Lung (tissue), 11 donors: ENCODE measurements at regions not wholly inside any gene's neighbourhood (a gene's known extent, or its start where the extent isn't known, plus 50 kb on each side); places are given as distances from the start of the nearest gene placed in this dataset.

Experiments
- ATAC-seq: fragments of 200-7000 bp; cut with Tn5 transposase; one replicate; pipeline ENCODE4 v1.9.1; 2020; ENCODE audit warnings: moderate number of reproducible peaks; ENCODE audit not compliant: insufficient read depth, low FRiP score
- DNase-seq, 3 donors: peaks; one replicate each; pipeline ENCODE4 v3.0.0-alpha.2; 2013 to 2017
- H3K27ac ChIP-seq, 2 donors: one replicate each; pipeline ENCODE4 v1.5.1; 2013; ENCODE audit warnings: mild to moderate bottlenecking in 2 of 2, moderate library complexity in 2 of 2, control low read depth in 1 of 2, inconsistent platforms in 1 of 2, low read depth in 1 of 2, low read length in 1 of 2
- H3K27me3 ChIP-seq, 3 donors: one replicate each; pipeline ENCODE4 v1.5.1; 2013; ENCODE audit warnings: low read length in 2 of 3; ENCODE audit not compliant: control insufficient read depth in 3 of 3, insufficient read depth in 3 of 3
- H3K36me3 ChIP-seq, 4 donors: one replicate each; pipeline ENCODE4 v1.5.1; 2013; ENCODE audit warnings: low read length in 4 of 4, mild to moderate bottlenecking in 1 of 4, moderate library complexity in 1 of 4; ENCODE audit not compliant: control insufficient read depth in 4 of 4, insufficient read depth in 4 of 4
- H3K4me1 ChIP-seq, 5 donors: one replicate each; pipeline ENCODE4 v1.5.1; 2013; ENCODE audit warnings: low read length in 5 of 5, mild to moderate bottlenecking in 2 of 5, moderate library complexity in 1 of 5; ENCODE audit not compliant: control insufficient read depth in 5 of 5, insufficient read depth in 5 of 5
- H3K4me3 ChIP-seq: one replicate; pipeline ENCODE4 v1.5.1; 2013; ENCODE audit warnings: mild to moderate bottlenecking, control low read depth, moderate library complexity
- H3K9ac ChIP-seq, 2 donors: one replicate each; pipeline ENCODE4 v1.5.1; 2013; ENCODE audit warnings: low read length in 2 of 2, control low read depth in 1 of 2; ENCODE audit not compliant: insufficient read depth in 1 of 2
- H3K9me3 ChIP-seq, 4 donors: one replicate each; pipeline ENCODE4 v1.5.1; 2013; ENCODE audit warnings: low read length in 3 of 4, mild to moderate bottlenecking in 1 of 4, moderate library complexity in 1 of 4; ENCODE audit not compliant: control insufficient read depth in 4 of 4, insufficient read depth in 3 of 4
- WGBS, 2 donors: extraction: QIAGEN DNeasy Blood & Tissue Kit; methylation state at CpG; one replicate each; pipeline ENCODE4 v1.1.7; 2013; 5-methylcytosine and 5-hydroxymethylcytosine counted together
- TF ChIP-seq, protein P1 (sequence below): IDR thresholded peaks from 2 replicates; pipeline ENCODE4 v1.5.1; 2012; ENCODE audit warnings: mild to moderate bottlenecking; ENCODE audit errors: control extremely low read depth, extremely low read depth
- donor health status: control.
- donor health status: control.
- donor health status: Bipolar disorder and iron deficiency.
- donor health status: healthy.
- donor health status: DM: yes; HTN: yes; CAD: no.

DNA sequence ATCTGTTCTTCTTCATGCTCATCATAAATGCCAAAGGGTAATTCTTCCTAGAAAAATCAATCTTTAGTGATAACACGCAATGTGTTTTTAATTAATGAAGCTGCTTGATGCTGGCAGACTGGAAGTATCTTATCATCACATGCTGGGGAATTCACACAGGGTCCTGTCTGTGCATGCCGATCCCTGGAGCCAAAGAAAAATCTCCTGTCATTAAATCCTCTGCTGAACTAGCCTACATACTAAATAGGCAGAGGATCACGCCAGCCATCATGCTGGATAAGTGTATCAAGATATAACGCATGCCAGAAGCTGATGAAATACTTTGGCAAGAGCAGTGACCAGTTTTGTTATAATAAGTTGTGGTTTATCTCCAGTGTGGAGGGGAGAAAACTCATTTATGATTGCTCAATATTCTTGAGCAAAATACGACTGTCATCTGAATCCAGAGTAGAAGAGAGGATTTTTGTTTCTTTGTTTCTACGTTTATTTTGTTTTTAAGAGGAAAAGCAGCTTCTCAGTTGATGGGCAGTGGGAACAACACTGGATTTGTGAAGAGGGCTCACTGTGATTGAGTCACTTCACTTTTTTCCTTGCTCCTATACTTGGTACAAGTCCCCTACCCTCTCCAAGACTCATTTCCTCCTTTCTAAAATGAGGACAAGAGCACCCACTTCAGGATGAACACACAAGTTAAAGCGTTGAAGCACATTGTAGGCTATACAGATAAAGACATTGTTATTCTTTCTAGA lies 649.1 kb downstream of the TNS3 start:
- H3K4me3 ChIP-seq, result no peak overlapping the region
- peaks cover 0 to 40% (median 13%) of the 10 kb centered on the region in 5 donors for H3K4me1 ChIP-seq
- no peaks in the 10 kb centered on the region for H3K27me3 ChIP-seq
- no peak overlapping the region for H3K9ac ChIP-seq
- TF ChIP-seq, protein P1, sequence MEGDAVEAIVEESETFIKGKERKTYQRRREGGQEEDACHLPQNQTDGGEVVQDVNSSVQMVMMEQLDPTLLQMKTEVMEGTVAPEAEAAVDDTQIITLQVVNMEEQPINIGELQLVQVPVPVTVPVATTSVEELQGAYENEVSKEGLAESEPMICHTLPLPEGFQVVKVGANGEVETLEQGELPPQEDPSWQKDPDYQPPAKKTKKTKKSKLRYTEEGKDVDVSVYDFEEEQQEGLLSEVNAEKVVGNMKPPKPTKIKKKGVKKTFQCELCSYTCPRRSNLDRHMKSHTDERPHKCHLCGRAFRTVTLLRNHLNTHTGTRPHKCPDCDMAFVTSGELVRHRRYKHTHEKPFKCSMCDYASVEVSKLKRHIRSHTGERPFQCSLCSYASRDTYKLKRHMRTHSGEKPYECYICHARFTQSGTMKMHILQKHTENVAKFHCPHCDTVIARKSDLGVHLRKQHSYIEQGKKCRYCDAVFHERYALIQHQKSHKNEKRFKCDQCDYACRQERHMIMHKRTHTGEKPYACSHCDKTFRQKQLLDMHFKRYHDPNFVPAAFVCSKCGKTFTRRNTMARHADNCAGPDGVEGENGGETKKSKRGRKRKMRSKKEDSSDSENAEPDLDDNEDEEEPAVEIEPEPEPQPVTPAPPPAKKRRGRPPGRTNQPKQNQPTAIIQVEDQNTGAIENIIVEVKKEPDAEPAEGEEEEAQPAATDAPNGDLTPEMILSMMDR, result no peak
- no peaks in the 10 kb centered on the region for H3K9me3 ChIP-seq
- ATAC-seq (peak; percentile 68), DNase-seq (peak; percentile 84 to 99 (median 98))
- H3K27ac ChIP-seq, result peak overlapping the region; percentile 17 to 33
- WGBS, 2 donors, result 35 to 53% methylated on average over 7 of the region's 7 CpGs
- no peaks in the 10 kb centered on the region for H3K36me3 ChIP-seq

DNA sequence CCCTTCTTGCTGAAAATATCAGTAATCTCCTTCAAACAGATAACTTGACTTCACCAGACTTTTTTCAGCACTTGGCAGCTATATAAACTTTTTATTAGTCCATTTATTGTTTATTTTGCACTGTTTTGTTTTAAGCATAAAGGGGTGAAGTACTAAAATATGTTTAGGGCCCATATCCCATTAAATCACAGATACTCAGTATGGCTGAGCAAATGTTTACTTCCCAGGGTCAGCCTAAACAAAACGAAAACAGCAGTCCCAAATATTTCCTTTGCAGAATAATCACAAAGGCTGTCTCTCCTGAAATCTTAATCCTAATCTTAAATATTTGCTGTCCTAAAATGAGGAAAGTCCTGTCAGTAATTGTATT lies 649.6 kb downstream of the TNS3 start:
- WGBS, 2 donors, result 32 to 63% methylated on average over 1 of the region's 1 CpG
- H3K4me1 ChIP-seq, result peaks cover 0 to 40% (median 13%) of the 10 kb centered on the region in 5 donors
- H3K36me3 ChIP-seq, result no peaks in the 10 kb centered on the region
- DNase-seq, result peak in 2 of 3 donors; percentile 87 to 90
- ATAC-seq, result no peak
- H3K4me3 ChIP-seq, result no peak overlapping the region
- no peaks in the 10 kb centered on the region for H3K27me3 ChIP-seq
- TF ChIP-seq, protein P1, result no peak
- H3K9me3 ChIP-seq, result no peaks in the 10 kb centered on the region
- no peak overlapping the region for H3K27ac ChIP-seq
- H3K9ac ChIP-seq, result no peak overlapping the region

DNA sequence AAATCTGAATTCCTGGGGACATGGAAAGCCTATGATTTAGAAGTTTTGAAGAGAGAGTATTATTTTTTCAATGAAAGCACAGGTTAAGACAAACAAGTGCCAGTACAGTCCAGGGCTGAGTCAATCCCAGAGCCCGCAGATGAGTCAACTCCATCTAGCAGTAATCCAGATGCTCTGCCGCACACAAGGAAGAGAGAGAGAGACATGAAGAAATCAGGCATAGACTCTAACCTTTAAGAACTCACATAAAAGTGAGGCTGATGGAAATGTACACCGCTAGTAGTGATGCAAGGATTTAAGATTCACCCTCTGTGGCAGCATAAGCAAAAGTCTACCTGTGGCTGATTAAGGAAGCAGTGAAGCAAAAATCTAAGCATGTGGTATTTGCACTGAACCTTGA lies 651.5 kb downstream of the TNS3 start:
- H3K27ac ChIP-seq, result no peak overlapping the region
- H3K27me3 ChIP-seq, result no peaks in the 10 kb centered on the region
- TF ChIP-seq, protein P1, result no peak
- no peak overlapping the region for H3K4me3 ChIP-seq
- H3K9me3 ChIP-seq, result no peaks in the 10 kb centered on the region
- no peak overlapping the region for H3K9ac ChIP-seq
- WGBS, 2 donors, result 90 to 91% methylated on average over 3 of the region's 3 CpGs
- H3K4me1 ChIP-seq, result peaks cover 0 to 38% (median 13%) of the 10 kb centered on the region in 5 donors
- DNase-seq, result no peak
- H3K36me3 ChIP-seq, result no peaks in the 10 kb centered on the region
- no peak for ATAC-seq

DNA sequence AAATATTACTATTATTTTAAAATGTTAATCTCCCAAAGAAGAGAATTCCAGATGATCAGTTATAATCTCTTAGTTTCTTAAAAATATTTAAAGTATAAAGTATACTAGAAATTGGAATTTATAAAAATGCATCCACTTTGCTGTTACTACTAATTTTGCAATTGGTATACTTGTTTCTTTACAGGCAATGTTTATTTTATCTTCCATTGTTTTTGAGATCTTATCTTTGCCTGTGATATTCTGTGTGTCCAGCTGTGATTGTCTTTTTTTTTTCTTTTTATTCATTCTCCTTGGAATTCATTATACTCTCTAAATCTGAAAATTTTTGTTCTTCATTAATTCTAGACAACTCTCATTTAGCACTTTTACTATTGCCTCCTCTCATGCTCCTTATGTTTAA lies 652.6 kb downstream of the TNS3 start:
- Histone ChIP-seq H3K4me3 (no peak overlapping the region), H3K36me3 (no peaks in the 10 kb centered on the region), H3K4me1 (peaks cover 0 to 34% (median 12%) of the 10 kb centered on the region in 5 donors), H3K27ac (no peak overlapping the region), H3K27me3 (no peaks in the 10 kb centered on the region), H3K9ac (no peak overlapping the region), H3K9me3 (no peaks in the 10 kb centered on the region)
- DNase-seq (no peak), ATAC-seq (no peak)
- TF ChIP-seq, protein P1, result no peak
